H9 (cell line): ENCODE measurements at regions not wholly inside any gene's neighbourhood (a gene's known extent, or its start where the extent isn't known, plus 50 kb on each side); places are given as distances from the start of the nearest gene placed in this dataset.

Source experiments
- DNase-seq: peaks from one replicate; pipeline ENCODE4 v3.0.0-alpha.2; 2017
- H2AFZ ChIP-seq: one replicate; pipeline ENCODE4 v1.6.1; 2013; ENCODE audit warnings: mild to moderate bottlenecking, low read length, control low read depth, moderate library complexity
- H2AK5ac ChIP-seq: 2 replicates; pipeline ENCODE4 v1.6.1; 2013; ENCODE audit warnings: low read length, control low read depth, mixed read lengths; ENCODE audit not compliant: insufficient read length
- H2BK120ac ChIP-seq: one replicate; pipeline ENCODE4 v1.6.1; 2013; ENCODE audit warnings: low read depth, mild to moderate bottlenecking, low read length, control low read depth, inconsistent platforms; ENCODE audit not compliant: poor library complexity, severe bottlenecking
- H2BK12ac ChIP-seq: 2 replicates; pipeline ENCODE4 v1.6.1; 2013; ENCODE audit warnings: low read length, control low read depth, mixed read lengths, low read depth; ENCODE audit not compliant: insufficient read length
- H2BK15ac ChIP-seq: 2 replicates; pipeline ENCODE4 v1.6.1; 2013; ENCODE audit warnings: low read depth, low read length, control low read depth
- H2BK20ac ChIP-seq: one replicate; pipeline ENCODE4 v1.6.1; 2013; ENCODE audit warnings: low read depth, mild to moderate bottlenecking, low read length, control low read depth, inconsistent platforms; ENCODE audit not compliant: poor library complexity, severe bottlenecking
- H2BK5ac ChIP-seq: 2 replicates; pipeline ENCODE4 v1.6.1; 2013; ENCODE audit warnings: low read length, control low read depth, mixed read lengths; ENCODE audit not compliant: insufficient read length
- H3K14ac ChIP-seq: 2 replicates; pipeline ENCODE4 v1.6.1; 2013; ENCODE audit warnings: low read length, control low read depth; ENCODE audit not compliant: insufficient read depth
- H3K18ac ChIP-seq: 2 replicates; pipeline ENCODE4 v1.6.1; 2013; ENCODE audit warnings: low read depth, mild to moderate bottlenecking, mixed read lengths, low read length, control low read depth; ENCODE audit not compliant: insufficient read length
- H3K23ac ChIP-seq: 2 replicates; pipeline ENCODE4 v1.6.1; 2013; ENCODE audit warnings: low read length, control low read depth, mixed read lengths, low read depth; ENCODE audit not compliant: insufficient read length
- H3K23me2 ChIP-seq: 2 replicates; pipeline ENCODE4 v1.6.1; 2013; ENCODE audit warnings: low read depth, mild to moderate bottlenecking, mixed read lengths, low read length, control low read depth; ENCODE audit not compliant: insufficient read length, poor library complexity, severe bottlenecking
- H3K27ac ChIP-seq: 2 replicates; pipeline ENCODE4 v1.5.1; 2013; ENCODE audit warnings: low read length, control low read depth, mixed read lengths, low read depth; ENCODE audit not compliant: insufficient read length
- H3K27me3 ChIP-seq: 2 replicates; pipeline ENCODE4 v1.6.1; 2013; ENCODE audit warnings: low read length, control low read depth, inconsistent platforms; ENCODE audit not compliant: insufficient read depth
- H3K4ac ChIP-seq: 2 replicates; pipeline ENCODE4 v1.6.1; 2013; ENCODE audit warnings: low read depth, mild to moderate bottlenecking, control low read depth, inconsistent platforms, low read length, moderate library complexity
- H3K4me1 ChIP-seq: 2 replicates; pipeline ENCODE4 v1.6.1; 2013; ENCODE audit warnings: low read length, control low read depth, inconsistent platforms; ENCODE audit not compliant: insufficient read depth
- H3K4me2 ChIP-seq: 2 replicates; pipeline ENCODE4 v1.6.1; 2013; ENCODE audit warnings: low read length, control low read depth, mixed read lengths; ENCODE audit not compliant: insufficient read length, insufficient read depth
- H3K56ac ChIP-seq: 2 replicates; pipeline ENCODE4 v1.6.1; 2013; ENCODE audit warnings: low read depth, mild to moderate bottlenecking, mixed read lengths, low read length, control low read depth; ENCODE audit not compliant: insufficient read length
- H3K79me1 ChIP-seq: 2 replicates; pipeline ENCODE4 v1.6.1; 2013; ENCODE audit warnings: low read depth, mild to moderate bottlenecking, moderate library complexity, low read length, control low read depth, inconsistent platforms; ENCODE audit not compliant: insufficient read depth, poor library complexity, severe bottlenecking
- H3K79me2 ChIP-seq: 2 replicates; pipeline ENCODE4 v1.6.1; 2013; ENCODE audit warnings: low read length, control low read depth, inconsistent platforms; ENCODE audit not compliant: insufficient read depth
- H3K9ac ChIP-seq: 2 replicates; pipeline ENCODE4 v1.6.1; 2013; ENCODE audit warnings: low read length, control low read depth, mixed read lengths; ENCODE audit not compliant: insufficient read length; ENCODE audit errors: extremely low read depth
- H3K9me3 ChIP-seq: one replicate; pipeline ENCODE4 v1.6.1; 2013; ENCODE audit warnings: low read depth, low read length, inconsistent platforms; ENCODE audit not compliant: control insufficient read depth
- H3T11ph ChIP-seq: one replicate; pipeline ENCODE4 v1.6.1; 2013; ENCODE audit warnings: mild to moderate bottlenecking, low read length, control low read depth, inconsistent platforms
- H4K20me1 ChIP-seq: one replicate; pipeline ENCODE4 v1.6.1; 2013; ENCODE audit not compliant: control insufficient read depth, insufficient read length, insufficient read depth
- H4K5ac ChIP-seq: 2 replicates; pipeline ENCODE4 v1.6.1; 2013; ENCODE audit warnings: low read depth, mild to moderate bottlenecking, mixed read lengths, low read length, control low read depth; ENCODE audit not compliant: insufficient read length
- H4K8ac ChIP-seq: replicated peaks from 2 replicates; pipeline ENCODE4 v1.6.1; 2013; ENCODE audit warnings: low read length, control low read depth, mixed read lengths, low read depth; ENCODE audit not compliant: insufficient read length
- H4K91ac ChIP-seq: 2 replicates; pipeline ENCODE4 v1.6.1; 2013; ENCODE audit warnings: low read depth, mild to moderate bottlenecking, moderate library complexity, mixed read lengths, low read length, control low read depth; ENCODE audit not compliant: insufficient read length
- H3K27ac Mint-ChIP-seq, 3 experiments: 2 replicates in 2 of 3; 3 replicates in 1 of 3; pipeline ENCODE4 v1.8.0; 2020 to 2021; ENCODE audit warnings: mixed read lengths in 3 of 3, mild to moderate bottlenecking in 1 of 3, moderate library complexity in 1 of 3
- H3K27me3 Mint-ChIP-seq: 2 replicates; pipeline ENCODE4 v1.8.0; 2021; ENCODE audit warnings: low read depth, mild to moderate bottlenecking, moderate library complexity, mixed read lengths
- H3K36me3 Mint-ChIP-seq, 3 experiments: 2 replicates in 2 of 3; 3 replicates in 1 of 3; pipeline ENCODE4 v1.8.0; 2020 to 2021; ENCODE audit warnings: low read depth in 3 of 3, mixed read lengths in 3 of 3; ENCODE audit not compliant: insufficient read depth in 1 of 3
- H3K4me1 Mint-ChIP-seq, 2 experiments: 2 replicates each; pipeline ENCODE4 v1.8.0; 2020; ENCODE audit warnings: mixed read lengths in 2 of 2
- H3K4me3 Mint-ChIP-seq, 2 experiments: 2 replicates in 1 of 2; 3 replicates in 1 of 2; pipeline ENCODE4 v1.8.0; 2020 to 2021; ENCODE audit warnings: mild to moderate bottlenecking in 2 of 2, mixed read lengths in 2 of 2, moderate library complexity in 1 of 2
- H3K9me3 Mint-ChIP-seq, 2 experiments: 2 replicates in 1 of 2; 3 replicates in 1 of 2; pipeline ENCODE4 v1.8.0; 2020; ENCODE audit warnings: mild to moderate bottlenecking in 2 of 2, mixed read lengths in 2 of 2, moderate library complexity in 1 of 2
- CTCF ChIP-seq: fragments of 200-600 bp; sonication (generic); conservative IDR thresholded peaks from 3 replicates; pipeline ENCODE4 v1.8.0; 2021; ENCODE audit warnings: antibody characterized with exemption, mild to moderate bottlenecking
- WGBS: extraction: QIAGEN DNeasy Blood & Tissue Kit; methylation state at CpG from one replicate; pipeline ENCODE4 v1.1.7; 2013; ENCODE audit warnings: missing lambda C conversion rate, low lambda C conversion rate, mixed read lengths; ENCODE audit not compliant: insufficient read length; ENCODE audit errors: extremely low coverage; 5-methylcytosine and 5-hydroxymethylcytosine counted together

- Histone ChIP-seq H2BK20ac (no peak overlapping the region), H4K5ac (no peak overlapping the region), H3K9me3 (no peaks in the 10 kb centered on the region), H3K27me3 (no peaks in the 10 kb centered on the region), H3K56ac (no peak overlapping the region), H2AK5ac (no peak overlapping the region), H3T11ph (no peak overlapping the region), H4K8ac (no peak overlapping the region), H4K91ac (no peak overlapping the region), H2BK5ac (no peak overlapping the region), H3K79me1 (no peaks in the 10 kb centered on the region), H3K4me2 (no peak overlapping the region), H3K4ac (no peak overlapping the region), H3K18ac (no peak overlapping the region), H3K9ac (no peak overlapping the region), H3K23ac (no peak overlapping the region), H4K20me1 (no peaks in the 10 kb centered on the region), H3K27ac (no peak overlapping the region), H3K79me2 (no peaks in the 10 kb centered on the region), H3K4me1 (no peaks in the 10 kb centered on the region), H2BK15ac (no peak overlapping the region), H3K23me2 (no peaks in the 10 kb centered on the region), H3K14ac (no peak overlapping the region; the same call in 1 of the 2 replicates), H2AFZ (no peak overlapping the region), H2BK120ac (no peak overlapping the region), H2BK12ac (no peak overlapping the region)
- WGBS, result no CpG with 5 or more reads among the region's 24 CpGs
- DNase-seq, result peak; percentile 24
- Mint-ChIP-seq H3K4me1 (peaks cover 0 to 9% of the 10 kb centered on the region in 2 experiments; a peak in 2 of 4 replicates), H3K4me3 (no peak overlapping the region), H3K9me3 (no peaks in the 10 kb centered on the region), H3K27ac (peak overlapping the region in 1 of 3 experiments; percentile 53; a peak in 1 of 7 replicates), H3K36me3 (no peaks in the 10 kb centered on the region), H3K27me3 (peaks cover 8% of the 10 kb centered on the region)
- no peak for TF ChIP-seq CTCF
Measured at GRCh38 chr17:77602883-77603640, 355.4 kb upstream of the TNRC6C start.
